GM18508 (cell line): ENCODE measurements at regions not wholly inside any gene's neighbourhood (a gene's known extent, or its start where the extent isn't known, plus 50 kb on each side); places are given as distances from the start of the nearest gene placed in this dataset.
"Not testable (repeated sequence)": the region's sequence is repeated elsewhere in the genome, so short reads cannot be mapped to it uniquely, and the experiment has no call there.

Source experiments
- ATAC-seq: cut with Tn5 transposase; IDR thresholded peaks from one replicate; pipeline ENCODE4 v1.9.1; 2021; ENCODE audit warnings: moderate number of reproducible peaks; ENCODE audit not compliant: insufficient read depth, unreplicated experiment

DNA sequence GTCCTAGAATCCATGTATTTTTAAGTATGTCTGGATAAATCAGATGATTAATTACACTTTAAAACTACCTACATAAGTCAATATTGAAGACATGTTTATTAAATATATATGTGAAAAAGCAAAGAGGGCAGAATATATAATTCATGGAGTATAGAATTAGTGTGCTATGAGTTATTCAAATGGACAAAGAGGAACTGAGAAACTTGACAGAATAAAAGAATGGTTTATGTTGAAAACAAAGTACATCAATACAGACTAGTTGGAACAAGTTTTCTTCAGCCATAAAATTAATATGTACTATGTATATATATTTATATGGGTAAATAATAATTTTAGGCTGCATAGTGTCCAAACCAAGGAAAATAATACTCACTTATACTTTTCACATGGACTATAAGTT is 173.5 kb downstream of the NPFFR2 start:
- ATAC-seq = no peak

DNA sequence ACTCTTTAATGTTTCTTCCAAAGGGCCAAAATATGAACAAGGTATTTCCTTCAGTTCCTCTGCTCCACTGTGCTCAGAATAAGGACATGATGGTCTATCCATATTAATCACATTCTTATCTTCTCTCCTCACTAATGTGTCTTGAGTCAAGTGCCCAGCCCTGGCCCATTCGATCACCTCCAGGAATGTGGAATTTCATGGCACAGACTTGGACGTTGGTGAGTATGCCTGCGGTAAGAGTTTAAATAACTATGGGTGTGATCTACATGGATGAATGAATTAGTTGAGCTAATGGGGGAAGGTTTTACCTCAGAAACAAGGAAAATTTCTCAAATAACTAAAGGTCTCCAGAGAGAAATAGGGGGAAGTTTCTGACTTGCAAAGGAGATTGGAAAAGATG is 174.0 kb downstream of the NPFFR2 start:
- ATAC-seq = no peak

DNA sequence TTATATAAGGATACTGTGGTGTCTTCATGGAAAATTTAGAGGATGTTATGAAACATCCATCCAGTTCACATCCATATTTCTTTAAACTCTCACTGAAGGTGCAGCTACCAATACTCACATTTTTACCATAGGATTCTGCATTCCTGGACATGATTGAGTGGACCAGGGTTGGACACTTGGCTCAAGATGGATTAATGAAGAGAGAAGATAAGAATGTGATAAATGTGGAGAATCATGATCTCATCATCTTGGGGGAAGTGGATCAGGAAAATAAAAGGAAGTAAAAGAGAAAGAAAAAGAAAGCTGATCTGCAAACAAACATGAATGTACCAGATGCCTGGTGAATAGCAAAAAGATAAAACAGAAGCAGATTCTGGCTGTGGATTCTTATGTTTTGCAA is 175.4 kb downstream of the NPFFR2 start:
- ATAC-seq = no peak

DNA sequence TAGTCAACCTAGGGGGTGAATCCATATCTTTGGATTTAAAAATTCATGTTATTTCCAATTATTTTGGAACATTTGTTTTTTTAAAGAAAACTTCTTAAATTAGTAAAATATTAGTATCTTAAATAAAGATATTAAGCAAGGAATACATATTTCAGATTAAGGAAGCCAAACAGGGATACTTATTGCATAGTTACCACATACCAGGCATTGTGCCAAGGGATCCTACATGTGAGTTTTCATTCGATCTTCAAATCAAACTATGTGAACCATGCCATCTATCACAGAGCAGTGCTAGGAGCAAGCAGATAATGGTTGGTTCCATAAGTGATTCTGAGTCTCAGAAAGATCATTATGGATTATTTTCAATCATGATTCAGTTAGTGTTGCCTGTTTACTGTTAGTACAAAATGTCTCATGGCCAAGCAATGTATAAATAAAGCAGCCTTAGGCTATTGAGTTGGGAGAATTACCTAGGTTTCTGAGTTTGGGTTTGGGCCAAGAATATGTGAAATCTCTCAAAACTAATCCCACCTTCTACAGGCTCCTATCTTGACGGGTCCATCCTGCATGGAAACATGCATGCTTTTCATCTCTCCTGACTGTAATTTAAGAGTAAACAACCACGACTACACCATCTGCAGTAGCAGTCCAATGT is 176.7 kb downstream of the NPFFR2 start:
- no peak for ATAC-seq

DNA sequence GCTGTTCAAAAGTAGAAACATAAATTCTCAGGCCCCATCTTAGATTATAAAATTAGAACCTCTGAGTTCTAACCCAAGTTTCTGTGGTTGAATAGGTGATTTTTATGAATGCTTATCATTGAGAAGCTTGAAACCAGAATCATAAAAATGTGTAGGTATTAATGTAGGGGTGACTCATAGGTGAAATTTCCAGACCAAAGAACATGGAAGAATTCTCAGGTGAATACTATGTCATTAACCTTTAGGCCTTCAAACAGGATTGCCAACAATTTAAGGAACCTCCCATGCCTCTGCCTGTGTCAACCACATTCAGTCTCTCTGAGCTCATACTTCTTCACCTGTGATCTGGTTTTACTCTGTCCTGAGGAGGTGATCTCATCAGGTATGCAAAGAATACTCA is 177.8 kb downstream of the NPFFR2 start:
- peak; percentile 56 for ATAC-seq

DNA sequence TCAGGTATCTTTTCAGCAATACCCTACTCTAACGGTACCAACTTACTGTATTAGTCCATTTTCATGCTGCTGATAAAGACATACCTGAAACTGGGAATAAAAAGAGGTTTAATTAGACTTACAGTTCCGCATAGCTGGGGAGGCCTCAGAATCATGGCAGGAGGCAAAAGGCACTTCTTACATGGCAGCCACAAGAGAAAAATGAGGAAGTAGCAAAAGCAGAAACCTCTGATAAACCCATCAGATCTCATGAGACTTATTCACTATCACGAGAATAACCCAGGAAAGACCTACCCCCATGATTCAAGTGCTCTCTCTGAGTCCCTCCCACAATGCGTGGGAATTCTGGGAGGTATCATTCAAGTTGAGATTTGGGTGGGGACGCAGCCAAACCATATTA is 182.0 kb downstream of the NPFFR2 start:
- ATAC-seq = not testable (repeated sequence)

DNA sequence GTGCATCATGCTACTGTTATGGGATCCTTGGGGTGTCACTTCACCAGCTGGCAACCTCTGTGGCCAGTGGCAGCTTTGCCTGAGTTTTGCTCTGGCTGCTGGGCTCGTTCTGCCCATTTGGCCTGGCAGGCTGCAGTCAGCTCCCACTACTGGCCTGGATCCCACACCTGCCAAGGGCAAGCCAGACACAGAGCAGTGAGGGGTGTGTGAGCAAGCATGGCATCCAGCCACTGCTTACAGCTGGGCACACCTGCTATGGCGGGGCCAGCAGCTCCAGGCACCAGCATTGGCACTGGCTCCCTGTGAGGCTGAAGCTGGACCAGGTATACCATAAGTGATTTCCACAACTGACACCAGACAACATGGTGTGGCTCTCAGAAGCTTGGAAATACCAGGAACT is 183.4 kb downstream of the NPFFR2 start:
- no peak for ATAC-seq

DNA sequence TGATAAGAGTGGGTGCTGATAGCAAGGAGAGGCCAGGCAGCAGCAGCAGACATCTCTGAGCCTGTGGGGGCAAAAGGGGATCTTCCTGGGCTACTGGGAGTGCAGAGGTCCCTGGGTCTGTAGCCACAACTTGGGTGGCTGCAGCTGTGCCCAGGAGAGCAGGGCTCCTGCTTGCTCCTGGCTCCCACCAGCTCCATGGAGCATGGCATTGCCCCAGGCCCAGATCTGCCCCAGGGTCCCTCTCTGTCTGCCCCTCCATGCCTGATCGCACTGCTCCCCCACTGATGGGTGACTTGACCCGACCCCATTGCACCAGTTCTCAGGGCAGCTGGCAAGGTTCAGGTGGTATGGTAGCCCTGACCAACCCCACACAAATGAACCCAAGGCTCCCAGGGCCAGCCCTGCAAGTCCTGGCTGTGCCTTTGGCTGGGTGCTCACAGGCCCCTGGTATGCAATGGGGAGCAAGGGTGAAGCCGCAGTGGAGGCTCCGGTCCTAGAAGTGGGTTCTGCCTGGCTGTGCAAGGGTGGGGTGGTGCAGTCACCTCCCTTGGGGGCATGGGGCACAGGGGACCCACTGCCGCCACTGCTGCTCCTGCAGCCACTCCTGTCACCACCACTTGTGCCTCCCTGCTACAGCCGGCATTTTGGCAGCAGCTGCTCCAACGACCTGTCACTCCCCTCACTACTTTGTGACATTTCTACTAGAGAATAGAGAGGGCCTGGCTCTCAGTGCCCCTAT is 184.9 kb downstream of the NPFFR2 start:
- no peak for ATAC-seq

DNA sequence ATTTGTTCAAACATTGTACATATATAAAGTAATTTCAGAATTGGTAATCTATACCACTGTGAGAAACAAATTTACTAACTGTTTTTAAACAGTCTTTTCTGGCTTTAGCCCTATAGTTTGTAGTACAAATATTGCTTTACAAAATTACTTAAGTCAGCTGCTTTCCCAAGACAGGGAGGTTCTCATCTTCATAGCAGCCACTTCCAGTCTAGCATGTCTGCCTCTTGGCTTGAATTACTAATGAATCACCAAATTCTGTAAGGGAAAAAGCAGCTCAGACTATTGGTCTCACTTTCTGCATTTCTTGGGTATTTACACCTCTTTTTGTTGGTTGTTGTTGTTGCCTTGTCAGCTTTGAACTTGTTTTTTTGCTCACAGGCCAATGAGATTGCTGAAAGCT is 187.2 kb downstream of the NPFFR2 start:
- ATAC-seq = no peak
